Tibial nerve (tissue), 3 donors: ENCODE measurements at regions not wholly inside any gene's neighbourhood (a gene's known extent, or its start where the extent isn't known, plus 50 kb on each side); places are given as distances from the start of the nearest gene placed in this dataset.

Source experiments
- POLR2A ChIP-seq, 2 donors: fragments of 450-650 bp; IDR thresholded peaks; one replicate each; pipeline ENCODE4 v1.6.1; 2017; ENCODE audit warnings: antibody characterized with exemption in 2 of 2, mild to moderate bottlenecking in 2 of 2, moderate library complexity in 2 of 2
- TF ChIP-seq, protein P1 (sequence below), 5 experiments: fragments of 200-600 bp in 3 of 5; fragments of 450-650 bp in 2 of 5; sonication (generic) in 3 of 5; IDR thresholded peaks; one replicate each; pipeline ENCODE4 v1.5.1; 2016 to 2019; ENCODE audit warnings: antibody characterized with exemption in 5 of 5, mild to moderate bottlenecking in 3 of 5, moderate library complexity in 2 of 5

DNA sequence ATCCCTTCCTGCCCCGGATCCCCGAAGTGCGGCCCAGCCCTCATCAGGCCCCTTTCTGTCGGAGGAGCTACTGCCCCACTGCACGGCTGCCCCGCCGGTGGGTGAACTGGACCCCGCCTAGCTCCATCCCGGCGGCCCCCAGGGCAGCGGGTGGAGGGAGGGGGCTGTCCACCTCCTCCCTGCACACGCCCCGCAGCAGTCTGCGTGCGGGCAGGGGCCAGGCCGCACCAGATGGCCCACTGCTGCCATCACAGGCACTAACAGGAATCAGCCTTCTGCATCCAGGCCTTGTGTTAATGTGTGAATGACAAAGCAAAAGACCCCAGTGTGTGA is 54.9 kb upstream of the UNC93A start:
- TF ChIP-seq, protein P1, sequence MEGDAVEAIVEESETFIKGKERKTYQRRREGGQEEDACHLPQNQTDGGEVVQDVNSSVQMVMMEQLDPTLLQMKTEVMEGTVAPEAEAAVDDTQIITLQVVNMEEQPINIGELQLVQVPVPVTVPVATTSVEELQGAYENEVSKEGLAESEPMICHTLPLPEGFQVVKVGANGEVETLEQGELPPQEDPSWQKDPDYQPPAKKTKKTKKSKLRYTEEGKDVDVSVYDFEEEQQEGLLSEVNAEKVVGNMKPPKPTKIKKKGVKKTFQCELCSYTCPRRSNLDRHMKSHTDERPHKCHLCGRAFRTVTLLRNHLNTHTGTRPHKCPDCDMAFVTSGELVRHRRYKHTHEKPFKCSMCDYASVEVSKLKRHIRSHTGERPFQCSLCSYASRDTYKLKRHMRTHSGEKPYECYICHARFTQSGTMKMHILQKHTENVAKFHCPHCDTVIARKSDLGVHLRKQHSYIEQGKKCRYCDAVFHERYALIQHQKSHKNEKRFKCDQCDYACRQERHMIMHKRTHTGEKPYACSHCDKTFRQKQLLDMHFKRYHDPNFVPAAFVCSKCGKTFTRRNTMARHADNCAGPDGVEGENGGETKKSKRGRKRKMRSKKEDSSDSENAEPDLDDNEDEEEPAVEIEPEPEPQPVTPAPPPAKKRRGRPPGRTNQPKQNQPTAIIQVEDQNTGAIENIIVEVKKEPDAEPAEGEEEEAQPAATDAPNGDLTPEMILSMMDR (IDR thresholded peaks at IDR 0.05): no peak
- no peak for TF ChIP-seq POLR2A (IDR thresholded peaks at IDR 0.05)
